ENCODE measurements at regions not wholly inside any gene's neighbourhood (a gene's known extent, or its start where the extent isn't known, plus 50 kb on each side); places are given as distances from the start of the nearest gene placed in this dataset.

DNA sequence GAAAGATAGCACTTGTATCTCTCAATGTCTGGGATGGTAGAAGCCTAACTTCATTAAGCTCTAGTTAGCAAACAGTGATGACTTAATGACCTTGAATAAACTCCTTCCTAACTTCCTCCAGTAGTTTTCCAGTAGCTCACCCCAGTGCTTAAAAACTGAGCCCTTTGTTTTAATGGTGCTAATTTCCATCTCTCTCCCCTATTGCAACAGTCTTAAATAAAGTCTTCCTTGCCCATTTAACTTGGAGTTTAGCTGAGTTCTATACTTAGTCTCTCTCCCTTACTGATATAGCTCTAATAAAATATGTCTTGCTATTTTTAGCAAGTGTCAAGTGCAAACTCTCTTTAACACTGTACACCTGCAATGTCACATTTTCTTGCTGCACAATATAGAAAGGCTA lies 267.0 kb downstream of the CCDC85A start:
- Mint-ChIP-seq H3K4me3 (no peak overlapping the region), H3K27ac (no peak overlapping the region), H3K9me3 (peaks cover 4% of the 10 kb centered on the region; the same call in 1 of the 2 replicates), H3K27me3 (ENCODE audit: insufficient read depth) (no peaks in the 10 kb centered on the region), H3K36me3 (ENCODE audit: low read depth) (peaks cover 6% of the 10 kb centered on the region; the same call in 1 of the 2 replicates), H3K4me1 (ENCODE audit: low read depth) (peaks cover 44% of the 10 kb centered on the region)
- TF ChIP-seq, protein P1, sequence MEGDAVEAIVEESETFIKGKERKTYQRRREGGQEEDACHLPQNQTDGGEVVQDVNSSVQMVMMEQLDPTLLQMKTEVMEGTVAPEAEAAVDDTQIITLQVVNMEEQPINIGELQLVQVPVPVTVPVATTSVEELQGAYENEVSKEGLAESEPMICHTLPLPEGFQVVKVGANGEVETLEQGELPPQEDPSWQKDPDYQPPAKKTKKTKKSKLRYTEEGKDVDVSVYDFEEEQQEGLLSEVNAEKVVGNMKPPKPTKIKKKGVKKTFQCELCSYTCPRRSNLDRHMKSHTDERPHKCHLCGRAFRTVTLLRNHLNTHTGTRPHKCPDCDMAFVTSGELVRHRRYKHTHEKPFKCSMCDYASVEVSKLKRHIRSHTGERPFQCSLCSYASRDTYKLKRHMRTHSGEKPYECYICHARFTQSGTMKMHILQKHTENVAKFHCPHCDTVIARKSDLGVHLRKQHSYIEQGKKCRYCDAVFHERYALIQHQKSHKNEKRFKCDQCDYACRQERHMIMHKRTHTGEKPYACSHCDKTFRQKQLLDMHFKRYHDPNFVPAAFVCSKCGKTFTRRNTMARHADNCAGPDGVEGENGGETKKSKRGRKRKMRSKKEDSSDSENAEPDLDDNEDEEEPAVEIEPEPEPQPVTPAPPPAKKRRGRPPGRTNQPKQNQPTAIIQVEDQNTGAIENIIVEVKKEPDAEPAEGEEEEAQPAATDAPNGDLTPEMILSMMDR (IDR thresholded peaks at IDR 0.05) = no peak
- DNase-seq = no peak

DNA sequence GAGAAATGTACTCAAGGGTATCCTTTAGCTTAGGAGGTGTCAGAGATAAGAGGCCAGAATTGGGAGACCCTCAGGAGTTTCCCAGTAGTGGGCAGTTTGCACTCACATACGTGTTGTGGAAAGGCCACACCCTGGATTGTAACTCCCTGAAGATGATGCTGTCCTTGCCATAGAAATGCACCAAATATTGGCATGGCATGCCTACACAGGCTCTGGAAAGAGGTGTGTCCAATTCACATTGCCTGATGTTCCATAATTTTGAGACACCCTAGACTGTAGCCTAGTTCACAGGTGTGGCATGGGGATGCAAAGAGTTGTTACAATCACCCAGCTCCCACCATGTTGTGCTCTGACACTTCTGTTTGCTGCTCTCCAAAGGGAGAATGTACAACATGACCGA lies 271.9 kb downstream of the CCDC85A start:
- H3K4me1 Mint-ChIP-seq (ENCODE audit: low read depth) = peaks cover 38% of the 10 kb centered on the region
- no peaks in the 10 kb centered on the region; the same call in 1 of the 2 replicates for H3K9me3 Mint-ChIP-seq
- TF ChIP-seq, protein P1 (IDR thresholded peaks at IDR 0.05) = no peak
- DNase-seq = no peak
- H3K27me3 Mint-ChIP-seq (ENCODE audit: insufficient read depth) = peaks cover 2% of the 10 kb centered on the region; the same call in 1 of the 2 replicates
- no peak overlapping the region for H3K27ac Mint-ChIP-seq
- no peak overlapping the region for H3K4me3 Mint-ChIP-seq
- peaks cover 4% of the 10 kb centered on the region; the same call in 1 of the 2 replicates for H3K36me3 Mint-ChIP-seq (ENCODE audit: low read depth)

DNA sequence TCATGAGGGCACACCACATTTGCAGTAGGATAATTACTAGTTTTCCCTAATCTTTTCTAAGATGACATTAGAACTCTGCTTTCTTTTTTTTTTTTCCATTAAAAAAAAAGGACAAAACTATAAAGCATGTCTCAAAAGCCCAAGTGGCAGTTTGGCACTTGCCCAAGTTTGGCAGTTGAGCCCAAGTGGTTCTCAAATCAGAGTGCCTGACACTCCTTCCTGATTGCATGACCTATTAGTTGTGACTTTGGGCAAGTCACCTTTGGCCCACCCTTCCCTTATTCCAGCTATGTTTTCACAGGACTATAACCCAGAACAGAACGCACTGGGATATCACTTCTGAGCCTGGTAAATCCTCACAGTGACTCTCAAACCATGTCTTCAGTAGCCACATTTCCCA lies 273.0 kb downstream of the CCDC85A start:
- H3K36me3 Mint-ChIP-seq (ENCODE audit: low read depth) = no peaks in the 10 kb centered on the region; the same call in 1 of the 2 replicates
- no peak for DNase-seq
- H3K9me3 Mint-ChIP-seq = no peaks in the 10 kb centered on the region; the same call in 1 of the 2 replicates
- TF ChIP-seq, protein P1 (IDR thresholded peaks at IDR 0.05) = no peak
- H3K27me3 Mint-ChIP-seq (ENCODE audit: insufficient read depth) = peaks cover 2% of the 10 kb centered on the region; the same call in 1 of the 2 replicates
- H3K4me3 Mint-ChIP-seq = no peak overlapping the region; the same call in 1 of the 2 replicates
- no peak overlapping the region for H3K27ac Mint-ChIP-seq
- H3K4me1 Mint-ChIP-seq (ENCODE audit: low read depth) = peaks cover 36% of the 10 kb centered on the region

DNA sequence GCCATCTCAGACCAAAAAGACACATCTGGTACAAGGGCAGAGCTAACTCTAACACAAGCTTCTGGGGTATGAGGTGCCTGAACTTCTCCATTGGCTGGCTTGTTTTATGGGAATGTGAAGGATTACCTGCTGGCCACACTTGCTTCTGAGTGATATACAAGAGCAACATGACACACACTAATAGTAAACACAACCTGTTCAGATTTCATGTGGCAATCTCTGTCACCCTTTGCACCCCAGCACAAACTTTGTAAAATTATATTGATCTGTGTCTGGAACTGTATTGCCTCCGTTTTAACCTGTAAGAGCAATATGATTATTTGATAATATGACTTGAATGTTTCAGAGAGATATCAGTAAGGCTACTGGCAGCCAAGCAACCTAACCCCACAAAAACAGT lies 276.7 kb downstream of the CCDC85A start:
- Mint-ChIP-seq H3K36me3 (ENCODE audit: low read depth) (peaks cover 17% of the 10 kb centered on the region), H3K4me1 (ENCODE audit: low read depth) (peaks cover 38% of the 10 kb centered on the region), H3K27ac (no peak overlapping the region), H3K27me3 (ENCODE audit: insufficient read depth) (peaks cover 2% of the 10 kb centered on the region; the same call in 1 of the 2 replicates), H3K4me3 (no peak overlapping the region), H3K9me3 (no peaks in the 10 kb centered on the region)
- TF ChIP-seq, protein P1 (IDR thresholded peaks at IDR 0.05) = no peak
- no peak for DNase-seq

DNA sequence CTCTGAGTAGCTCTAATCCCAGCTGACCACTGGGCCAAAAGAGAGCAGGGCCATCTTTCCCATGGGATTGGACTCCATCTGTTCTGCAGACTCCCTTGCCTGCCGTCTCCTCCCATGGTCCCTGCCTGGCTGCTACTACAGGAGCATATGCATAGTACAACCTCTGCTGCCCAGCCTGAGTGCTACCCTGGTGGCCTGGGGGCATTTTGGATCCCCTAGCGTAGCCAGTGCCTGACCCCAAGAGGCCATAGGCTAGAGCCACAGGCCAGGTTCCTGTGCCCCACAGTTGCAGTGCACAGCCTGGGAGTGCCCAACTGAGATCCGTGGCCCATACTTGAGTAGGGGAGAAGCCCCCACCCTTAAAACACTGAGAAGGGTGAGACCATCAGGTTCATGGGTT lies 280.3 kb downstream of the CCDC85A start:
- Mint-ChIP-seq H3K27ac (no peak overlapping the region), H3K4me3 (no peak overlapping the region), H3K4me1 (ENCODE audit: low read depth) (peaks cover 12% of the 10 kb centered on the region; the same call in 1 of the 2 replicates), H3K27me3 (ENCODE audit: insufficient read depth) (no peaks in the 10 kb centered on the region), H3K9me3 (no peaks in the 10 kb centered on the region), H3K36me3 (ENCODE audit: low read depth) (peaks cover 17% of the 10 kb centered on the region)
- no peak for DNase-seq
- TF ChIP-seq, protein P1 (IDR thresholded peaks at IDR 0.05) = no peak

All from HFFc6 (cell line).